Activated T-helper 17 cell treated with anti-CD3 and anti-CD28 coated beads, Interleukin-2, amount 50 U/mL, for 72 hours (primary cell): ENCODE measurements at regions not wholly inside any gene's neighbourhood (a gene's known extent, or its start where the extent isn't known, plus 50 kb on each side); places are given as distances from the start of the nearest gene placed in this dataset.

Experiments used
- ATAC-seq: fragments of 150-1000 bp; cut with Tn5 transposase; replicated peaks from 2 replicates; pipeline ENCODE4 v1.10.0; 2021; ENCODE audit warnings: mild to moderate bottlenecking, moderate library complexity
- H3K27ac Mint-ChIP-seq: one replicate; pipeline ENCODE4 v1.8.0; 2022; ENCODE audit warnings: mixed read lengths
- H3K27me3 Mint-ChIP-seq: one replicate; pipeline ENCODE4 v1.8.0; 2022; ENCODE audit warnings: mixed read lengths
- H3K36me3 Mint-ChIP-seq: one replicate; pipeline ENCODE4 v1.8.0; 2022; ENCODE audit warnings: low read depth, mild to moderate bottlenecking, mixed read lengths
- H3K4me1 Mint-ChIP-seq: one replicate; pipeline ENCODE4 v1.8.0; 2022; ENCODE audit warnings: mixed read lengths
- H3K4me3 Mint-ChIP-seq: one replicate; pipeline ENCODE4 v1.8.0; 2022; ENCODE audit warnings: mild to moderate bottlenecking, mixed read lengths
- H3K9me3 Mint-ChIP-seq: one replicate; pipeline ENCODE4 v1.8.0; 2022; ENCODE audit warnings: mixed read lengths

DNA sequence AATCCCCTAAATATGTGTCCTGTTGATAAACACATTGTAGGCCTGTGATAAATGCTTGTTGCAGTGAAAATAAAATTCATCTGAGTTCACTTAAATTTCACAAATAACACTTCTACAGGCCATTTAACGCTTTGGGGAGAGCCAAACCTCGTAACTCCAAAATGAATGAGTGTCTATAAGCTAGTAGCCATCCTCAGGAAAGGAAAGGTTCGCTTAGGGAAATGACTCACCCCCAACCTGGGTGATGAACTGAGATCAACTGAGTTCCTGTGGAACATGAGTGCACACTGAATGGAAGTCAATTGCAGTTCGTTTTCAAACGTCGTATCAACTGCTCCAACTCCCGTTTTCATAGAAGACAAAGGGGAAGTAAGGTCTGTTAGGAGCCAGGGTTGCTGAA, 527.6 kb upstream of the ID2 start:
- Mint-ChIP-seq H3K36me3 (peaks cover 12% of the 10 kb centered on the region), H3K4me3 (peak overlapping the region; percentile 68), H3K27ac (peak overlapping the region; percentile 98), H3K9me3 (peaks cover 13% of the 10 kb centered on the region), H3K27me3 (no peaks in the 10 kb centered on the region), H3K4me1 (peaks cover 22% of the 10 kb centered on the region)
- peak; percentile 62 for ATAC-seq

DNA sequence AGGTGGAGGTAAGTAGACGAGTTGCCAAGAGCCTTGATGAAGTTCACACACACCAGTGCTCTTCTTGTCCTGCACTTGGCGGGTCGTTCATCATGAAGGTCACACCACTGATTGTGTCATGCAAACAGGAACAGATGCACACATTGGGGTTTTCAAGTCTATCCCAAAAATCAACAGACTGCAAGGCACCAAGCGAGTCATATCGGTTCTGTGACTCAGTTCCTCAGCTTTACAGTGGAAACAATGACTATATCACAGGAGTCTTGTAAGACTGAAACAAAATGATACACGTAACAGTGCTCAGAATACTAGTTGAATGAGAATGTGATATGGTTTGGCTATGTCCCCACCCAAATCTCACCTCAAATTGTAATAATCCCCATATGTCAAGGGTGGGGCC, 526.9 kb upstream of the ID2 start:
- H3K4me3 Mint-ChIP-seq: peak overlapping the region; percentile 68
- peak; percentile 90 for ATAC-seq

DNA sequence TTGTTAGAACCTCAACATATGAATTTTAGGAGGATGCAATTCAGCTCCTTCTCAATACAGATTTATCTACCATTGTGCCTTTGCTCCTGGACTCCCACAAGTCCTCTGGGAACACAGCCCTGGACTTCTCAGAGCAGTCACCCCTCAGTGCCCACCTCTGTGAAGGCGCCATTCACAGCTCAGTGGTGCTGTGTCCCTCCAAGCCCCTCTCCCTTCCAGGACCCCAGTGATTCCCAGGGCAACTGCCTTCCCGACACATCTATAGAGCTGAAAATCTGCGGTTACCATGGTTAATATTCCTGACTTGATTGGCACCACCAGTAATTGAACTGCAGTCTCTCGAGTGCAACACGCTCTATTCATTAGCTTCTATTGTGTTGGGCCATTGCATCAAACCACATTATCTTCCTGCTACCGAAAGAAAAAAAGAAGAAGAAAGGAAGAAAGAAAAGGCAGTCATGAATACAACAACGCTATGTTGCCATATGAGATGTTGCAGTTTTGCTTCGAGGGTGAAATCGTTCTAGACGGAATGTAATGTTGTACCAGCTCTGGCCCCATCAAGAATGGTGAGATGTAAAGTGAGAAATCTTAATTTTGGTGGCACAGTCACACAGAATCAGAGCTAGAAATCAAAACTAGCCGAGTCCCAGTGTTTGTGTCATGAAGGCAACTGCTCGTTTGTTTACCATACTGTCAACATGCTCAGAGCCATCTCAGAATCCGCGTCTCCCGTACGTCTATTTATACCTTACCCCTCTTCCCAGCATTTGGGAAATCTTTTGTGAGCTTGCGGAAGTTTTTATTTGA, 524.0 kb upstream of the ID2 start:
- Mint-ChIP-seq H3K4me1 (peaks cover 19% of the 10 kb centered on the region), H3K36me3 (peaks cover 12% of the 10 kb centered on the region), H3K9me3 (peaks cover 13% of the 10 kb centered on the region), H3K27ac (peak overlapping the region; percentile 48), H3K27me3 (no peaks in the 10 kb centered on the region), H3K4me3 (no peak overlapping the region)
- ATAC-seq: no peak

More for the DNA sequence above, 526.9 kb upstream of the ID2 start:
- peaks cover 12% of the 10 kb centered on the region for H3K36me3 Mint-ChIP-seq
- H3K4me1 Mint-ChIP-seq: peaks cover 22% of the 10 kb centered on the region
- no peaks in the 10 kb centered on the region for H3K27me3 Mint-ChIP-seq
- H3K9me3 Mint-ChIP-seq: peaks cover 13% of the 10 kb centered on the region
- H3K27ac Mint-ChIP-seq: peak overlapping the region; percentile 98

DNA sequence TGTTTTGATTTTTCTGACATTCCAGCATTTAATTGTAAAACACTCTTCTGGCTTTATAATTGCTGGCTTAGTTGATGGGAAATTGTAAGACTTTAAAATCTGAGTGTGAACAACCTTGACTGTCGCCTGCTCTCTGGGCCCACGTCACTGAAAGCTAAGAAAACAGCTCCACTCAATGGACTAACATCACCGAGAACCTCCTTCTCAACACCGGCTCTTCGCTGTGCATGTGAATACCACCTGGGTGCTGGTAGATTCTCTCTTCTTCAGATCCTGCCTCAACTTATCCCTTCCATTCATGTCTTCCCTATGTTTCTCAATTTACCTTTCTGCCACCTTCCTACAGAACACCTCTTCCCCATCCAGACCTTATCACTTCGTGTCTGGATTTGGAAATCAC, 523.1 kb upstream of the ID2 start:
- H3K4me3 Mint-ChIP-seq: no peak overlapping the region
- peaks cover 13% of the 10 kb centered on the region for H3K9me3 Mint-ChIP-seq
- peaks cover 12% of the 10 kb centered on the region for H3K36me3 Mint-ChIP-seq
- H3K27me3 Mint-ChIP-seq: no peaks in the 10 kb centered on the region
- ATAC-seq: no peak
- no peak overlapping the region for H3K27ac Mint-ChIP-seq
- peaks cover 16% of the 10 kb centered on the region for H3K4me1 Mint-ChIP-seq

DNA sequence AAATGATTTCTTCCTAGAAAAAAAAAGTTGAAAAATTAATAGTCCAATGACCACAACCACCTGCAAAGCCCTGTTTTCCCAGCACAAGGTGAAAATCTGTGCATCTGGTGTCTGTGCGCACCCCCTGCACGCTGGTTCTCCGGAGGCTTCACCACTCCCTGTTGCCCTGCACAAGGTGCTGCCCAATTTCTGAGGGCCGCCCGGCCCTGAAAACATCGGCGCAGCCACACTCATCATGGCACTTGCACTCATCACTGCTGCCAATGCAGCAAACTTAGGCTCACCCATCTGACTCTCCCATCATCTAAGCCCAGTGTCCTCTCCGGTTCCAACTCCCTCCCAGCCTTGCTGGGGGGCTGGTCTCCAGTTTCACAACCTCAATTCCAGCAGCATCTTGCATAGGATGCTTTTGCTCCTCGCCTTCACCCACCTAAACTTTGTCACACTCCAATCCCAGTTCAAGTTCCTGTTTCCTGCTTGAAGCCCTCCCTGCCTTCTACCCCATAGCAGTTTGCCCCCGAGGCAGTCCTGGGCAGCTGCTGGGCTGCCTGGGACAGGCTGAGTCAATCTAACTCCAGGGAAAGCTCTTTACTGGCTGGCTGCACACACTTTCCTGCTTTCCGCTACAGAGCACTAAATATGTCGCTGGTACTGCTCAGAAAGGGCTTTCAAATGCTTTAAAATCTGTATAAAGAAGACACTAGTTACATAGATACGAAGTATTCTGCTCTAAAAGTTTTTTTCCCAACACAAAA, 522.5 kb upstream of the ID2 start:
- no peak overlapping the region for H3K4me3 Mint-ChIP-seq
- no peaks in the 10 kb centered on the region for H3K27me3 Mint-ChIP-seq
- H3K36me3 Mint-ChIP-seq: peaks cover 11% of the 10 kb centered on the region
- no peak for ATAC-seq
- H3K4me1 Mint-ChIP-seq: peaks cover 14% of the 10 kb centered on the region
- H3K9me3 Mint-ChIP-seq: peaks cover 11% of the 10 kb centered on the region
- H3K27ac Mint-ChIP-seq: peak overlapping the region; percentile 40

DNA sequence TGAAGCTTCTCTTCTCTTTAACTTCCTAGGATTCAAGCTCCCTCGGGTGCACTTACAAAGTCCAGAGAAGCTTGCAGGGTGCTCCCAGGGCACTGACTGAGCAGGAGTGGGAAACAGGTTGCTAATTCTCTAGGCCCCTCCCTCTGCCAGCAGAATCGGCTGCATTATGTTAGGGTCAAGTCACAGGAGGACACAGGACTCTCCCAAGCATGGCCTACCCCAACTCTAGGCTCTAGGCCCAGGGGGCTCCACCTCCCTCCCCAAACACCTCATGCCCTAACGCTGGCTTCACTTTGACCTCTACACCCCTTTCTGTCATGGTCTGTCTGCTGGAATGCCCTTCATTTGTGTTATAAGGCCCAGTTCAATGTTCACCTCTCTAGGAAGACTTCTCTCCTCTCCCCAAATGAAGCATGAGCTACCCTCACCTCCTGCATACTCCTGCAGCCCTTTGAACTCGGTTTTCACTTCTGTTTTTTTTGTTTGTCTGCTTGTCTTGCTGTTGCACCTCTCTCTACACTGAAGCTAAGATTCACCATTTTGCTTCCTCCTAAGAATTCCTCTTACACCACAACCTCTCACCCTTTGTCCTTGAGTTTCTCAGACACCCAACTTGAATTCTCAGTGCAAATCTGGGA, 521.8 kb upstream of the ID2 start:
- H3K36me3 Mint-ChIP-seq: peaks cover 4% of the 10 kb centered on the region
- no peaks in the 10 kb centered on the region for H3K27me3 Mint-ChIP-seq
- peak overlapping the region; percentile 40 for H3K27ac Mint-ChIP-seq
- ATAC-seq: no peak
- peaks cover 8% of the 10 kb centered on the region for H3K9me3 Mint-ChIP-seq
- no peak overlapping the region for H3K4me3 Mint-ChIP-seq
- peaks cover 7% of the 10 kb centered on the region for H3K4me1 Mint-ChIP-seq

DNA sequence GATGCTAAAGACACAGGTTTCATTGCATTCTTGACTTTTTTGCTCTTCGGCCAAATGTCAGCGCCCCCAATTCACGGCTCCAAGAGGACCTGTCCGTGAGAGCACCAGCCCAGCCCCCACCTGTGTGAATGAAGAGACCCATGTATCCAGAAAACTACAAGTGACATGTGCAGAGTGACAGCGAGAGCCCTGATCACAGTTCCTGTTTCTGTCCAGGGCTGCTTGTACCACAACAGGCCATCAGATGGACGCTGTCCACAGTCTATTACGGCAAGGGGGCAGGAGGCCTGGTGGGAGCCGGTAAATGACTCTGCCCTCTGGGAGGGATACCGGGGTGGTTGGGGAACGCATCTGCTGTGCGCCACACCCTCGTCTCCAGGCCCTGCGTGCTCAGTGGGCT, 520.9 kb upstream of the ID2 start:
- Mint-ChIP-seq H3K4me1 (no peaks in the 10 kb centered on the region), H3K36me3 (no peaks in the 10 kb centered on the region), H3K27me3 (no peaks in the 10 kb centered on the region), H3K27ac (peak overlapping the region; percentile 0), H3K9me3 (no peaks in the 10 kb centered on the region), H3K4me3 (no peak overlapping the region)
- ATAC-seq: no peak

DNA sequence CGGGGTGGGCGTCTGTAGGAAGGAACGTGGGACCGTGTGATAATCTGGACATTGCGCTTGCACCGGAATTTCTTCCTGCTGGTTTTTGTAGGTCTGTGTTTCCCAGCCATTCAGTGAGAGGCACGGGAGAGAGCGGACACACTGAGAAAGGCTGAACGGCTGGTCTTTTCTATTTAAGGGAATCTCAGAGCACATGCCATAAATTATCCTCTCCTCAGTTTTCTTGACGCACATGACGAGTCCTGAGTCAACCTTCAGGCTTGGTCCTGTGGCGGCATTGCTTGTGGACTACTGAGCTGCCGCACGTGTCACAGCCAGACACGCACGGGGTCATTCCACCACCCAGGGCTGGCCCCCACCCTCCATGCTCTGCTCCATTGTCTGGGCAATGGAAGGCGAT, 519.3 kb upstream of the ID2 start:
- Mint-ChIP-seq H3K4me3 (no peak overlapping the region), H3K9me3 (no peaks in the 10 kb centered on the region), H3K27me3 (no peaks in the 10 kb centered on the region), H3K36me3 (no peaks in the 10 kb centered on the region), H3K4me1 (no peaks in the 10 kb centered on the region), H3K27ac (no peak overlapping the region)
- ATAC-seq: no peak

DNA sequence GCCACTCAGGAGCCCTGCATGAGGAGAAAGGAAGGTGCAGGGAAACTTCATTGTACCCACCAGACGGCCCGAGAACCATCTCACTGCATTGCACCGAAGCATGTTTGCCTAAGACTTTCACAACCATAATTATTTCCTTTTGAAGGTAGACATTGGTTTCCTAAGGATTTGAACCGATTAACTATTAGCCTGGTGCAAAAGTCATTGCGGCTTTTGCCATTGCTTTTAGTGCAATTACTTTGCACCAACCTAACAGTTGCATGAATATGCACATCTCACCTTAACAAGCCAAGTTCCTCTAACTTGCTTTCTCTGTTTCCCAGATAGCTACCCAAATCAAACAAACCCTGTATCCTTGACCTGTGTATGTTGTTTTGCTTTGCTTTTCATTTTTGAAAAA, 516.3 kb upstream of the ID2 start:
- Mint-ChIP-seq H3K9me3 (no peaks in the 10 kb centered on the region), H3K4me3 (no peak overlapping the region), H3K27me3 (no peaks in the 10 kb centered on the region), H3K4me1 (peaks cover 8% of the 10 kb centered on the region), H3K36me3 (peaks cover 5% of the 10 kb centered on the region), H3K27ac (no peak overlapping the region)
- no peak for ATAC-seq

DNA sequence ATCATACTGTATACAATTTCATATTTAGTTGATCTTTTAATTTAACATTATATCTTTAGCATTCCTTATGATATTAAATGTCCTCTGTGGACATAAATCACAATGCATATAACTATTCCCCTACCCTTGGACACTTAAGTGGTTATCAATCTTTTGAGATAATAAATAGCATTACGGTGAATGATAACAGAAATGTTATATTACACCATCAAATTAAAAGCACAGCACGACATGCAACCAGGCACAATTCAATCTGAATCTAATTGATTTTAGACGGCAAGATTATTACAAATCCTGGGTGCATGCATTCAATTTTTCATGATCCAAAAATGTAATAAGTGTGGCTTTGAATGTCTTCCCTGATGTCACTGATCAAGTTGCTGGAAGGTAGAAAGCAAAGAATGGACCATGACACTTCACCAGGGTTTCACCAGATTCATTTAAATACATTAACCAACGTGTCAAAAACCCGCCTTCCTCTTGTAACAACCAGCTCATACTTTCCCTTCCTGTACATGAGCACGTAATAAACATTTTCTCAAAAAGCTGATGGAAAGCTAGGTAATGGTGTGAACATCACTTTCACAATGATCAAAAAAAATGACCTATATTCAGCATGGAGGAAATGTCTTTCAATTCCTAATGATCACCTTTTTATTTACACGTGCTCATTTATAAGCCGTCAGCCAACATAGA, 513.7 kb upstream of the ID2 start:
- peak overlapping the region; percentile 85 for H3K27ac Mint-ChIP-seq
- no peaks in the 10 kb centered on the region for H3K27me3 Mint-ChIP-seq
- peaks cover 8% of the 10 kb centered on the region for H3K4me1 Mint-ChIP-seq
- H3K9me3 Mint-ChIP-seq: peaks cover 3% of the 10 kb centered on the region
- H3K36me3 Mint-ChIP-seq: peaks cover 5% of the 10 kb centered on the region
- peak overlapping the region; percentile 57 for H3K4me3 Mint-ChIP-seq
- peak; percentile 88 for ATAC-seq

DNA sequence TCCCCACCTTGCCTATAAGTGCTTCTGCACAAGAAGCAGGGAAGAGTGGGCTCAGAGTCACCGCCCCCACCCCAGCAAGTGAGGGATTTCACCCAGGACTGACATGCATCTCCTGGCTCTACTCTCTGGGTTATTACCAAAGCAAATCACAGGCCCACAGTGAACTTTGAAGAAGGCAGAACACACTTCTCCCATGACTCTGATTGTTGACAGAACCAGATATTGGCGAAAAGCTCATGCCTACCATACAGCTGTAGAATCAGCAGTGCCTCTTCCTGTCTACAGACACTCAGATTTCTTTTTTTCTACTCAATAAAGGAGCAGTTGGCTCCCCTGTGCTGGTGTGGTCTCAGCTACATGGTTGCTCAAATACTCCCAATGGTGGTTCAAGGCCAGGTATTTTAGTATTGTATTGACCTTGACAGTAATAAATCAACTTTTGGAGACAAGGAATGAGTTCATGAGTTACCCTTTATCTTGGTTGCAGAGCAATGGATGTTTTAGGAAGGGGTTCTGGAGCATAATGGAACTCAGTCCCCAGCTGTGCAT, 512.9 kb upstream of the ID2 start:
- H3K4me3 Mint-ChIP-seq: peak overlapping the region; percentile 57
- H3K36me3 Mint-ChIP-seq: peaks cover 5% of the 10 kb centered on the region
- H3K4me1 Mint-ChIP-seq: peaks cover 8% of the 10 kb centered on the region
- ATAC-seq: peak; percentile 36
- peaks cover 3% of the 10 kb centered on the region for H3K9me3 Mint-ChIP-seq
- H3K27me3 Mint-ChIP-seq: no peaks in the 10 kb centered on the region
- H3K27ac Mint-ChIP-seq: peak overlapping the region; percentile 85

DNA sequence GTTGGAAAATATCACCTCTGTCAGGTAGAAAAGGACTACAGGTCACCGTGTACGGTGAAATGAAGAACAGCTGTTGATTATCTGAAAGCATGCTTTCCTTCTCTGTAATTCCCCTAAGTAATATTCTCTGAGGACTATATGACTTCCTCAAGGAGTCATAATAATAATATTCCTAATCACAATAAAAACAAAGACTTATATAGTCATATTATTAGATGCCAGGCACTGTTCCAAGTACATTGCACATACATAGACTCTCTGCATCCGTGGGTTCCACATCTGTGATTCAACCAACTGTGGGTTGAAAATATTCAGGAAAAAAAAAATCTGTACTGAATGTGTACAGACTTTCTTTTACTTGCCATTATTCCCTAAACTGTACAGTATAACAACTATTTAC, 512.4 kb upstream of the ID2 start:
- H3K27ac Mint-ChIP-seq: no peak overlapping the region
- H3K27me3 Mint-ChIP-seq: no peaks in the 10 kb centered on the region
- peaks cover 8% of the 10 kb centered on the region for H3K4me1 Mint-ChIP-seq
- peaks cover 5% of the 10 kb centered on the region for H3K36me3 Mint-ChIP-seq
- peak; percentile 21 for ATAC-seq
- no peak overlapping the region for H3K4me3 Mint-ChIP-seq
- H3K9me3 Mint-ChIP-seq: peaks cover 3% of the 10 kb centered on the region

DNA sequence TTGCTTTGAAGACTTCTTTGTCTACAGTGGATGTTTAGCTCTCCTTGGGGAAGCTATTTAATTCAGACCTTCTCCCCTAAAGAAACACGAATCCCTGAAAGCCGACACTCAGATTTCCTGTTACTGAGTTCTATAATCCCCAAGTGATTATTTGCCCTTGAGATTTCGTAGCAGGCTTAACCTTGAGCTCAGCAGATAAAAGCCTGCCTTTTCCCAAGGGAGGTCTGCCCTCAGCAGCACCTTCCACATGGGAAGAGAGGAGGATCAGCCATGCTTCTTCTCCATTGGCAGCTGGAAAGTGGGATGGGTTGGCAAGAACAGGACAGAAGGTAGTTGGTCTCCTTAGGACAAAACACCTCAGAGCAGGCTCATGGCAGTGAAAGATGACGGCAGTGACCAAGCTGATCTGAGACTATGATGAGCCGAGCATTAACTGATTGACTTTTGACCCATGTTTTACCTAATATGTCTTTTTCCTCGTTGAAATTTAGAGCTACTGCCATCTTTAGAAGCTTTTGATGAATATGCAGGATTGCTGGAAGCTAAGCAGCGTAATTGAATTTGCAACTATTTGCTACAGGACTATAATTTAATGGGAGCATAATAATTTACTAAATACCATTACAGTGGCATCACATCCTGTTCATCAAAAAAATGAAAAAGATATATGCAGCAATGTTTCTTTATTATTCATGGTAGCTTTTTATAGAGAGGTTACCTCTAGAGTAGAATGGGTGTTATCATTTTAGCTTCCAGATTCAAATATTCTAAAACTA, 511.1 kb upstream of the ID2 start:
- Mint-ChIP-seq H3K27me3 (no peaks in the 10 kb centered on the region), H3K4me3 (no peak overlapping the region), H3K9me3 (peaks cover 3% of the 10 kb centered on the region), H3K27ac (no peak overlapping the region), H3K36me3 (peaks cover 5% of the 10 kb centered on the region), H3K4me1 (peaks cover 8% of the 10 kb centered on the region)
- no peak for ATAC-seq
